ENCODE measurements at regions not wholly inside any gene's neighbourhood (a gene's known extent, or its start where the extent isn't known, plus 50 kb on each side); places are given as distances from the start of the nearest gene placed in this dataset.

- DNase-seq: no peak
- Histone ChIP-seq H3K4me3 (no peak overlapping the region), H3K36me3 (replicated peaks in 1 of 2; ENCODE audit: insufficient read depth in 1 of 2, low read depth in 2 of 2) (no peaks in the 10 kb centered on the region), H3K27ac (no peak overlapping the region), H3K4me1 (no peaks in the 10 kb centered on the region), H3K27me3 (no peaks in the 10 kb centered on the region), H3K9me3 (no peaks in the 10 kb centered on the region)
- intact Hi-C loops (cut with DNase I): no loop called here
- WGBS, 2 donors: 59 to 65% methylated on average over 2 of the region's 2 CpGs
- TF ChIP-seq CTCF (IDR thresholded peaks at IDR 0.05) (no peak), POLR2A (IDR thresholded peaks at IDR 0.05) (no peak)
- ATAC-seq: no peak
These were observed 94.0 kb upstream of the B3GAT1 start for GRCh38 chr11:134506046-134506445.

- H3K9me3 ChIP-seq: no peaks in the 10 kb centered on the region
- DNase-seq (no peak), ATAC-seq (no peak)
- H3K36me3 ChIP-seq (replicated peaks in 1 of 2; ENCODE audit: insufficient read depth in 1 of 2, low read depth in 2 of 2): no peaks in the 10 kb centered on the region
- TF ChIP-seq CTCF (IDR thresholded peaks at IDR 0.05) (no peak), POLR2A (IDR thresholded peaks at IDR 0.05) (no peak)
- intact Hi-C loops (cut with DNase I): no loop called here
- H3K4me1 ChIP-seq: no peaks in the 10 kb centered on the region
- no peak overlapping the region for H3K4me3 ChIP-seq
- no peaks in the 10 kb centered on the region for H3K27me3 ChIP-seq
- H3K27ac ChIP-seq: no peak overlapping the region
- 65 to 70% methylated on average over 3 of the region's 3 CpGs for WGBS, 2 donors
These were observed 93.1 kb upstream of the B3GAT1 start for GRCh38 chr11:134505125-134505524.

GRCh38 chr11:134504146-134504905, 92.3 kb upstream of the B3GAT1 start:
- Histone ChIP-seq H3K9me3 (no peaks in the 10 kb centered on the region), H3K27me3 (no peaks in the 10 kb centered on the region), H3K4me1 (no peaks in the 10 kb centered on the region), H3K27ac (no peak overlapping the region), H3K4me3 (no peak overlapping the region), H3K36me3 (replicated peaks in 1 of 2; ENCODE audit: insufficient read depth in 1 of 2, low read depth in 2 of 2) (no peaks in the 10 kb centered on the region)
- DNase-seq (peak in 1 of 4 donors; percentile 5), ATAC-seq (no peak)
- WGBS, 2 donors: 44 to 47% methylated on average over 16 of the region's 16 CpGs
- TF ChIP-seq POLR2A (IDR thresholded peaks at IDR 0.05) (no peak), CTCF (IDR thresholded peaks at IDR 0.05) (no peak)
- intact Hi-C loops (cut with DNase I): no loop called here

- H3K36me3 ChIP-seq (replicated peaks in 1 of 2; ENCODE audit: insufficient read depth in 1 of 2, low read depth in 2 of 2): no peaks in the 10 kb centered on the region
- TF ChIP-seq POLR2A (IDR thresholded peaks at IDR 0.05) (no peak), CTCF (IDR thresholded peaks at IDR 0.05) (no peak)
- no peak overlapping the region for H3K27ac ChIP-seq
- H3K27me3 ChIP-seq: no peaks in the 10 kb centered on the region
- DNase-seq (no peak), ATAC-seq (no peak)
- H3K4me3 ChIP-seq: no peak overlapping the region
- no peaks in the 10 kb centered on the region for H3K4me1 ChIP-seq
- H3K9me3 ChIP-seq: no peaks in the 10 kb centered on the region
- intact Hi-C loops (cut with DNase I): no loop called here
- 75 to 76% methylated on average over 16 of the region's 16 CpGs for WGBS, 2 donors
These were observed 91.6 kb upstream of the B3GAT1 start for GRCh38 chr11:134503596-134503995.

GRCh38 chr11:134503100-134503499, 91.1 kb upstream of the B3GAT1 start:
- intact Hi-C loops (cut with DNase I): no loop called here
- no peaks in the 10 kb centered on the region for H3K27me3 ChIP-seq
- WGBS, 2 donors: 34 to 43% methylated on average over 15 to 20 of the region's 21 CpGs
- DNase-seq (no peak), ATAC-seq (no peak)
- no peaks in the 10 kb centered on the region for H3K9me3 ChIP-seq
- H3K27ac ChIP-seq: no peak overlapping the region
- no peaks in the 10 kb centered on the region for H3K36me3 ChIP-seq (replicated peaks in 1 of 2; ENCODE audit: insufficient read depth in 1 of 2, low read depth in 2 of 2)
- TF ChIP-seq CTCF (IDR thresholded peaks at IDR 0.05) (no peak), POLR2A (IDR thresholded peaks at IDR 0.05) (no peak)
- no peaks in the 10 kb centered on the region for H3K4me1 ChIP-seq
- no peak overlapping the region for H3K4me3 ChIP-seq

Measured in body of pancreas (tissue), 4 donors.